ENCODE measurements at regions not wholly inside any gene's neighbourhood (a gene's known extent, or its start where the extent isn't known, plus 50 kb on each side); places are given as distances from the start of the nearest gene placed in this dataset.

- Histone ChIP-seq H3K27me3 (ENCODE audit: control insufficient read depth, insufficient read depth, low read length) (no peaks in the 10 kb centered on the region), H3K4me3 (ENCODE audit: low read depth, low read length) (no peak overlapping the region), H3K36me3 (ENCODE audit: control insufficient read depth, insufficient read depth, low read length) (no peaks in the 10 kb centered on the region)
- no peak for TF ChIP-seq CTCF (IDR thresholded peaks at IDR 0.05; ENCODE audit: insufficient read depth, low read length, poor library complexity, severe bottlenecking)
- DNase-seq (ENCODE audit: low read depth): peak; percentile 55
These were observed 207.0 kb upstream of the CDKN3 start for GRCh38 chr14:54189748-54190354.

- Histone ChIP-seq H3K27me3 (ENCODE audit: control insufficient read depth, insufficient read depth, low read length) (no peaks in the 10 kb centered on the region), H3K36me3 (ENCODE audit: control insufficient read depth, insufficient read depth, low read length) (no peaks in the 10 kb centered on the region), H3K4me3 (ENCODE audit: low read depth, low read length) (no peak overlapping the region)
- DNase-seq (ENCODE audit: low read depth): no peak
- no peak for TF ChIP-seq CTCF (IDR thresholded peaks at IDR 0.05; ENCODE audit: insufficient read depth, low read length, poor library complexity, severe bottlenecking)
These were observed 205.0 kb upstream of the CDKN3 start for GRCh38 chr14:54191846-54192245.

- no peaks in the 10 kb centered on the region for H3K27me3 ChIP-seq (ENCODE audit: control insufficient read depth, insufficient read depth, low read length)
- H3K36me3 ChIP-seq (ENCODE audit: control insufficient read depth, insufficient read depth, low read length): no peaks in the 10 kb centered on the region
- DNase-seq (ENCODE audit: low read depth): no peak
- TF ChIP-seq CTCF (IDR thresholded peaks at IDR 0.05; ENCODE audit: insufficient read depth, low read length, poor library complexity, severe bottlenecking): no peak
- no peak overlapping the region for H3K4me3 ChIP-seq (ENCODE audit: low read depth, low read length)
These were observed 204.2 kb upstream of the CDKN3 start for GRCh38 chr14:54192610-54193009.

- no peak overlapping the region for H3K4me3 ChIP-seq (ENCODE audit: low read depth, low read length)
- no peak for TF ChIP-seq CTCF (IDR thresholded peaks at IDR 0.05; ENCODE audit: insufficient read depth, low read length, poor library complexity, severe bottlenecking)
- no peaks in the 10 kb centered on the region for H3K36me3 ChIP-seq (ENCODE audit: control insufficient read depth, insufficient read depth, low read length)
- DNase-seq (ENCODE audit: low read depth): no peak
- H3K27me3 ChIP-seq (ENCODE audit: control insufficient read depth, insufficient read depth, low read length): no peaks in the 10 kb centered on the region
These were observed 202.9 kb upstream of the CDKN3 start for GRCh38 chr14:54193871-54194270.

GRCh38 chr14:54194501-54194900, 202.3 kb upstream of the CDKN3 start:
- H3K36me3 ChIP-seq (ENCODE audit: control insufficient read depth, insufficient read depth, low read length): no peaks in the 10 kb centered on the region
- no peak for DNase-seq (ENCODE audit: low read depth)
- no peaks in the 10 kb centered on the region for H3K27me3 ChIP-seq (ENCODE audit: control insufficient read depth, insufficient read depth, low read length)
- no peak overlapping the region for H3K4me3 ChIP-seq (ENCODE audit: low read depth, low read length)
- no peak for TF ChIP-seq CTCF (IDR thresholded peaks at IDR 0.05; ENCODE audit: insufficient read depth, low read length, poor library complexity, severe bottlenecking)

GRCh38 chr14:54197369-54197768, 199.4 kb upstream of the CDKN3 start:
- H3K4me3 ChIP-seq (ENCODE audit: low read depth, low read length): no peak overlapping the region
- no peaks in the 10 kb centered on the region for H3K27me3 ChIP-seq (ENCODE audit: control insufficient read depth, insufficient read depth, low read length)
- no peaks in the 10 kb centered on the region for H3K36me3 ChIP-seq (ENCODE audit: control insufficient read depth, insufficient read depth, low read length)
- no peak for TF ChIP-seq CTCF (IDR thresholded peaks at IDR 0.05; ENCODE audit: insufficient read depth, low read length, poor library complexity, severe bottlenecking)
- DNase-seq (ENCODE audit: low read depth): no peak
